ENCODE measurements at regions not wholly inside any gene's neighbourhood (a gene's known extent, or its start where the extent isn't known, plus 50 kb on each side); places are given as distances from the start of the nearest gene placed in this dataset.

DNA sequence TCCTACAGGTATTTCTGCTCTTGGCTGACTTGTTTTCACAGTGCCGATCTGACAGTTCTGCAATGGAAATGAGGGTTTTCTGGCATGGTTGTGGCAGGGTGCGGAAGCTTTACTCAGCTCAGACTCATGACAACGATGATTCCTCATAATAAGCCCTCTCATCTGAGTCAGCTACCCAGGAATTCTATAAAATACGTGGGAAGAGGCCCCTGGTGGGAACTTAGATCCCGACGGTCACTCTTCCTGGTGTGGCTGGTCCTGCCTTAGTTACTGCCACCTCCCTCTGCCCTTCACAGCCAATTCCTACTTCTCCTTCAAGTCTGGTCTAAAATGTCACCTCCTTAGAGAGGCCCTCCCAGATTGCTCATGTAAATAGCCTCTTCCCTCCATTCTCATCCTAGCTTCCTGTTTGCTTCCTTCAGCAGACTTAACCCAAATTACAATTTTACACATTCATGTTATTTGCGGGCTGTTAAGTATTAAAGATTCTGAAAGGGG is 104.2 kb upstream of the MAP1LC3B2 start:
- DNase-seq: no peak

GRCh38 chr12:116455540-116456329 is 103.4 kb upstream of the MAP1LC3B2 start:
- peak in 6 of 56 donors; percentile 1 to 49 (median 14) for DNase-seq

DNA sequence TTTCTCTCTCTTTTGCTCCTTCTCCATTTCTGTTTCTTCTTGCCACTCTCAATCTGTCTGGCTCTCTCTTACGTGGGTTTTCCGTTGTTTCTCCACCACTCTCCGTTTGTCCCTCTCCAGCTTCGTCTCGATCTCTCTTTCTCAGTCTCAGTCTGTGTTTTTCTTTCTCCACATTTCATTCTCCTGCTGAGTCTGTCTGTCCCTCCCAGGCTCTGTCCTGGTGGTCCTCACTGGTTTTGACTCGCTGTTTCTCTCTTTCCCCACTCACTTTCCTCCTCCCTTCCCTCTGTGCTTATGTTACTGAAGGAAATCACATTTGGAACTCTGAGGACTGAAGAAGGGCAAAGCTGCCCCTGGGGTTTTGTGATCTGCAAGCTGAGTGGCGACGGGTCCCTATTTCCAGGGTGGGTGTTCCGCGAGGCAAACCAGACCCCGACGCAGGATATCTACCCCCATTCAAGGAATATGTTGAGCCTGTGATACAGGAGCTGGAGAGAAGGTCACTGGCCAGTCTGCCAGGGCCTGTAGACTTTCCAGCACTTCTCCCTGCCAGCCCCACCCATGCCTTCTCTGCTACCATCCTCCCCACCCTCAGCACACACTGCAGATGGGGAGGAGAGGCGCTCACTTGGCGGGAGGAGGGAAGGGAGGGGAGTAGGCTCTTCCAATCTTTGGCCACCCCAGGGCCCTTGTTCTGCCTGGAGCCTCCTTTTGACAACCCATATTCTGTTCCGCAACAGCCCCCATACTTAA is 102.7 kb upstream of the MAP1LC3B2 start:
- DNase-seq: no peak

GRCh38 chr12:116458492-116458891 is 100.7 kb upstream of the MAP1LC3B2 start:
- DNase-seq: peak in 1 of 56 donors; percentile 7

GRCh38 chr12:116459011-116459875 is 99.9 kb upstream of the MAP1LC3B2 start:
- DNase-seq: no peak

DNA sequence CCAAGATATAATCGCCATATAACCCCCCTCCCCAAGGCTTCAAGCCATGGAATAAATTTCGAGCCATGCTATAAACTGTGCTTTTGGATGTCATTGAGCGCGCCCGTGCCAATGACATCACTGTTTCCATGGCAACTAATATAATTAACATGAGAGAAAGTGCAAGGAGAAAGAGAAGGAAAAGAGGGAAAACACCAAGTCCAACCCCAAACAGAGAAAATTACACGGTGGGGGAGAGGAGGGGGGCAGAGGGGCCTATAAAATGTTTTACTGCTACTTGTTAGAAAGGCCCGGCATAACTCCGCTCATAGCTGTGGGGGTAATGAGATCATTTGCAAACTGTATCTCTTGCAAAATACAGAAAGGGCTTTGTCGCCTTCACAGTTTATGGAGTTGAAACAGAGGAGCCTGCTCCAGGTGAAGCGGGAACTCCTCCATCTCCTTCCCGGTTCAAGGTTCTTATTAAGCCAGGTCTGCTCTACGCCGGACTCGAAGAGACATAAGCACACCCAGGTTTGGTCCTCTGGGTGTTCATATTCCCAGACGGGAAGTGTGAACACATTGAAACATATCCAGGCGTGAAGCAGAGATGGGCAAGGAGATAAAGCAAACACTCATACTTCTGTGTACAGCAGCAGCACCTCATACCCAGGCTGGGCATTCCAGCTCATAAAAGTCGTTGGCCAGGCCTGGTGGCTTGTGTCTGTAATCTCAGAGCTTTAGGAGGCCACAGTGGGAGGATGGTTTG is 99.1 kb upstream of the MAP1LC3B2 start:
- DNase-seq: peak in 4 of 56 donors; percentile 1 to 17 (median 6)

DNA sequence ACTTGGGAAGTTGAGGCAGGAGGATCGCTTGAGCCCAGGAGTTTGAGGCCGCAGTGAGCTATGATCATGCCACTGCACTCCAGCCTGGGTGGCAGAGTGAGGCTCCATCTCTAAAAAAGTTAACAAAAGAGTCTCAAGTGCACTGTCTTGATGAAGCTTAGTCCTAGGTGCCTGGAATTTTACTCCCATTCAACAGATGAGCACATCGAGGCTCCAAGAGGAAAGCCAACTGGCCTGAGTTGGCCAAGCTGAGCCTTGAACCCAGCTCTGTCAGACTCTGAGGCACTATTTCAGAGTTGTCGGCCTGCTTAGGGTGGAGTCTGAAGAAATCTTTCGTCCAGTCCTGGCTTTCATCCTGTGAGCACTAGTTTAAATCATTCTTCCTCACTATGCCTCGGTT is 98.1 kb upstream of the MAP1LC3B2 start:
- DNase-seq: no peak

DNA sequence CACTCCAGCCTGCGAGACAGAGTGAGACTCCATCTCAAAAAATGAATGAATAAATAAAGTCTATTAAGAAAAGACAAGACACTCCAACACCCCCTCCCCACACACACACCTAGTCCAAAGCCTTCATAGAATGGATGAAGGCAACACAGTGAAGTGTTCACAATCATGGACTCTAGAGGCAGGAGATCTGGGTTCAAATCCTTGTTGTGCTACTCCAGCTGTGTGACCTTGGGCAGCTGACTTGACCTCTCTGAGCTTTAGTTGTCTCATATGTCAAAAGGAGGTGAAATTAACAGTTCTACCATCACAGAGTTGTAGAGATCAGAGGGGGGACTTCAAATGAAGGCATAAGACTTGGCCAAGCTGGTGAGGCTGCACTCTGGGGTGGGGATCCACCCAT is 95.8 kb upstream of the MAP1LC3B2 start:
- DNase-seq: no peak

GRCh38 chr12:116465407-116465806 is 93.8 kb upstream of the MAP1LC3B2 start:
- DNase-seq: no peak

DNA sequence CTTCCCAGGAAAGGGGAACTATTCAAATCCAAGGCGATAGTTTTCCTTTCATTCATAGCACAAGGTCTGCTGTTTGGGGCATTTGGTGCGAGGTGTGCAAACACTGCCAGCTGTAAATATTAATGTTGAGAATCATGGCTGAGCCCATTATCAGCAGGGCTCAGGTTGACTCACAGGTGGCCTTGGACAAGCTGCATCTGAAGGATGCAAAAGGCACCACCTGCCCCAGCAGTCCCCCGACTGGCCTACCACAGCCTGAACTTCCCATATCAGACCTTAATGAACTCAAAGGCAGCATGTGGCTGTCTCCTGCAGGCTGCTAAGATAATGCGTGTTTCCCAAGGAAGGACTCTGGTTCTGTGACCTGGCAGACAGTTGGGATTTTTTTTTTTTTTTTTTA is 93.3 kb upstream of the MAP1LC3B2 start:
- DNase-seq: no peak

- no peak for DNase-seq
These were observed 92.6 kb upstream of the MAP1LC3B2 start for GRCh38 chr12:116466536-116466935.

DNA sequence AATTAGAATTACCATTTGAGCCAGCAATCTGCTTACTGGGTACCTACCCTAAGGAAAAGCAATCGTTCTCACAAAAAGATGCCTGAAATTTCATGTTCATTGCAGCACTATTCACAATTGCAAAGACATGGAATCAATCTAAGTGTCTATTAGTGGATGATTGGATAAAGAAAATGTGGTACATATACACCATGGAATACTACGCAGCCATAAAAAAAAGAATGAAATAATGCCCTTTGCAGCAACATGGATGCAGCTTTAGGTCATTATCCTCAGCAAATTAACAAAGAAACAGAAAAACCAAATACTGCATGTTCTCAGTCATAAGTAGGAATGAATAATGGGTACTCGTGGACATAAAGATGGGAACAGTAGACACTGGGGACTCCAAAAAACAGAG is 89.8 kb upstream of the MAP1LC3B2 start:
- no peak for DNase-seq

GRCh38 chr12:116471544-116471943 is 87.6 kb upstream of the MAP1LC3B2 start:
- no peak for DNase-seq

- no peak for DNase-seq
These were observed 87.0 kb upstream of the MAP1LC3B2 start for GRCh38 chr12:116472193-116472592.

GRCh38 chr12:116473416-116473815 is 85.8 kb upstream of the MAP1LC3B2 start:
- no peak for DNase-seq

- DNase-seq: no peak
These were observed 84.8 kb upstream of the MAP1LC3B2 start for GRCh38 chr12:116474331-116474730.

DNA sequence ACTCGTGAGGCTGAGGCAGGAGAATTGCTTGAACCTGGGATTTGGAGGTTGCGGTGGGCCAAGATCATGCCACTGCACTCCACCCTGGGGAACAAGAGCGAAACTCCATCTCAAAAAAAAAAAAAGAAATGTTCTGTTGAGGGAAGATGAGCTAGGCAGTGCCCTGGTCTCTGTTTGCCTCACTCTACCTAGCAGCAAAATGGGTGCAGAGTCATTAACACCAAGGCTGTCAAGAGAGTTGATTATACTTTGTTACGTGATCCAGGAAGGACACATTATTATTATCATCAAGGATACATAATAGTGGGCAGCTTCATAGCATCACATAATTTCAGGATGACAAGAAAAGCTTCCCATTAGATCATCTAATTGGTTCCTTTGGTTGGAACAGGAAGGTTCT is 84.3 kb upstream of the MAP1LC3B2 start:
- DNase-seq: no peak

GRCh38 chr12:116476227-116476822 is 82.9 kb upstream of the MAP1LC3B2 start:
- no peak for DNase-seq

DNA sequence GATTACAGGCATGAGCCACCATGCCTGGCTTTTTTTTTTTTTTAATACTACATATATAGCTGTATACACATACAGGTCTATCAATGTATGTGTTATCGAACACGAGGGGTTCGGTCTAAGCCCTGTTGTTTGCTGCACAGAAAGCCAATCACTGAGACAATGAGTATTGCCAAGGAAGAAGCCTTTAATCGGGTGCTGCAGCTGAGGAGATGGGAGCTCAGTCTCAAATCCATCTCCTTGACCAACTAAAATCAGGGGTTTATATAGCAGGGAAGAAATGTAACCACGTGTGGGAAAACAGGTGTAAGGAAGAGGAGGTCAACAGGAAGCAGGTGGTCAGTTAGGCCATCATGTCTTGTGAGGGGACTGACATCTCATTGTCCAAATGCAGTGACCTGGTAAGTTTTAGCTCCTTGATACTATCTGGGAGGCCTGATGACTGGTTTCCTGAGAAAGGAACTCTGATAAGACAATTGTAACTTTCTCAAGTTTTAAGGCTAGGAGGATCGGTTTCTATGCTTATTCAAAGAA is 80.9 kb upstream of the MAP1LC3B2 start:
- DNase-seq: no peak

DNA sequence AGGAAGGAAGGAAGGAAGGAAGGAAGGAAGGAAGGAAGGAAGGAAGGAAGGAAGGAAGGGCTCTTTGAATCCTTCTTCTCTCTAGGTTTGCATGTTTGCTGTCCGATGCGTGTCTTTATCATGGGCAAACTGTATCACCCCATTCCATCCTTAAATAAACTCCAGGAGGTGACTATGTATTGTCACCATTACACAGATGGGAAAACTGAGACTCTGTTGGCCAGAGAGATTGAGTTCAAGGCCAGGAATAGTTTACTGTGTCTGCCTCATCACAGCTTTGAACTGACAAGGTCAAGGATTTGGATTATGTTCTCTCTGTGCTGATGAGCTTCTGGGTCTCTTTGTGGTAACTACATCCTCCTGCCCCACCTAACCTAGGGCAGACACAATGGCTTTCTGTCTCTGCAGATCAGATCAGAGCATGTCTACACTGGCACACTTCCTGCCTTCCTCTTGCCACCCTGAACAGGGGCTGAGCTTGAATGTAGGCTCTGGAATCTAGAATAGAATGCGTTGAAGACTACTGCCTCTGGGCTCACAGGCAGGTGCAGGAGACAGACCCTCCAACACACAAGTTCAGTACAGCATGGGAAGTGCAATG is 78.9 kb upstream of the MAP1LC3B2 start:
- DNase-seq: no peak

All from amygdala (tissue), 56 donors.